Coronary artery (tissue), 2 donors: ENCODE measurements at regions not wholly inside any gene's neighbourhood (a gene's known extent, or its start where the extent isn't known, plus 50 kb on each side); places are given as distances from the start of the nearest gene placed in this dataset.

Experiments
- DNase-seq: peaks from one replicate; pipeline ENCODE4 v3.0.0-alpha.2; 2017; ENCODE audit warnings: low spot score
- H3K27ac ChIP-seq, 2 donors: fragments of 200-600 bp; sonication (generic); one replicate each; pipeline ENCODE4 v1.5.1; 2016 to 2019
- H3K4me3 ChIP-seq: fragments of 200-600 bp; sonication (generic); 2 replicates; pipeline ENCODE4 v1.5.1; 2016; ENCODE audit warnings: mild to moderate bottlenecking, moderate library complexity
- CTCF ChIP-seq: fragments of 200-600 bp; sonication (generic); IDR thresholded peaks from one replicate; pipeline ENCODE4 v1.5.1; 2019; ENCODE audit warnings: antibody characterized with exemption

DNA sequence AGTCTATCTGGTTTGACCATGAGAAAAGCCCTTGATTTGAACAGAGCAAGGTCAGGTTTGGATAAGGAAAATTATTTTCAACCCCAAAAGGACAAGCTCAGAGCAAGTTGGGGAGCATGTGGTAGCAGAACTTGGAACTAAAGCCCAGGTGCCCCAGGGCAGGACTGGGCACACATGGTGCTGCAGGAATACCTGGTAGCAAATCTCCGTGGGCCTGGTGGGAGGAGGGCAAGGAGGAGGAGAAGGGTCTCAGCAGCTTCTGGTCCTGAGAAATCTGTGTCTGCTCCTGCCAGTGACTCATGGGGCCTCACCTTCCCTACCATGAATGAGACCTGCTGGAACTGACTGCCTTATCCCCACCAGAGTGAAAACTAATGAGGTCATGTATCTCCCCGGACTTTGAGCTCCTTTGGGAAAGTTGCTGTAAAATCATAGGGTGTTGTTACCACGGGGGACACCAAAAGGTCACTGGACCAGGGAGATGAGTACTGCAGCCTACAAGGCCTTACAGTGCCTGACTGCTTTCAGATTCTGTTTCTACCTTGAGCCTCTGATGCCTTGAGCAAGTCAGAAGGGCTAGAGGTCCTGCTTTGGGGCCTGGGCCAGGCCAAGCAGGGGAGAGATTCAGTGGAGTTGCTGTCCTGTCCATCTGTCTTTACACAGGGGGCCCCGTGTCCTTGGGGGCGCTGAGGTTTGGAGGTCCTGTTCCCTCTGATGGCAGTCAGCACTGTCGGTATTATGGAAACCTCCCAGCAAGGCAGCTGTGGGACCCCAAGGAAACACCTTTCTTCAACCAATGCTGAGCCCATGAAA, 304.0 kb downstream of the MYCN start:
- Histone ChIP-seq H3K4me3 (no peak overlapping the region), H3K27ac (no peak overlapping the region)
- no peak for DNase-seq
- no peak for TF ChIP-seq CTCF

- DNase-seq: no peak
- Histone ChIP-seq H3K4me3 (no peak overlapping the region), H3K27ac (no peak overlapping the region)
- TF ChIP-seq CTCF: no peak
Measured at GRCh38 chr2:16243411-16243996, 303.2 kb downstream of the MYCN start.

DNA sequence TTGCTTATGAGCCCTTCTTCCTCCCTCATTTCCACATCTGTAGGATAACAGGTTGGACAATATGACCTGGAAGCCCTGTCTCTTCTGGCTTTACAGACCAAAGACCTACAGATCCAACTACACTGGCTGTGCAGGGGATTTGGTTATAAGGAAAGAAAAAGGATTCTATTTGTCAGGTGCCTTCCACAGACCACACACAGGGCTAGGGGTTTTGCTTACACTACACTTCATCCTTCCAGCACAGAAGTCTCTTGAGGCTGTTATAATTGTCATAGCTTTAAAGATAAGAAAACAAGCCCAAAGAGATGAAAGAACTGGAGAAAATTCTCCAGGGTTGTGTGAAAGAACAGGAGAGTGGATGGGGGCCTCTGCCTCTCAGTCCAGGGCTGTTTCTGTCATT, 302.6 kb downstream of the MYCN start:
- no peak overlapping the region for H3K27ac ChIP-seq
- TF ChIP-seq CTCF: no peak
- no peak for DNase-seq

GRCh38 chr2:16241166-16242160, 301.1 kb downstream of the MYCN start:
- DNase-seq: no peak
- H3K4me3 ChIP-seq: no peak overlapping the region
- no peak for TF ChIP-seq CTCF
- no peak overlapping the region for H3K27ac ChIP-seq

More for the DNA sequence above, 302.6 kb downstream of the MYCN start:
- no peak overlapping the region for H3K4me3 ChIP-seq

DNA sequence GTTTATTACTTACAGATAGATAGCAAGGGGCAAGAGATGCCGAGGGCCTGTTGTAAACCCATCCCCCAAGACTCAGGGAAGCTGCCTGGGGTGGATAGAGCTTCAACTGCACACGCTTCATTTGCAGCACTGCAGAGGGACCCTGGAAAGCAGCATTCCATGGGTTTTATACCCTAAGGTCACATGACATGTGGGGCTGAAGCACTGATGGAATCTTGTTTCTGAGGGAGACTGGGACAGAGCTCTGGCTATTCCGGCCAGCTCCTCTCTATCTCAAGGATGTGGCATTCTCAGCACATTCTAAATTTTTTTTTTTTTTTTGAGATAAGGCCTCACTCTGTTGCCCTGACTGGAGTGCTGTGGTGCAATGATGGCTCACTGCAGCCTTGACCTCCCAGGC, 300.1 kb downstream of the MYCN start:
- peak; percentile 50 for DNase-seq
- no peak overlapping the region for H3K4me3 ChIP-seq
- no peak overlapping the region for H3K27ac ChIP-seq
- no peak for TF ChIP-seq CTCF

DNA sequence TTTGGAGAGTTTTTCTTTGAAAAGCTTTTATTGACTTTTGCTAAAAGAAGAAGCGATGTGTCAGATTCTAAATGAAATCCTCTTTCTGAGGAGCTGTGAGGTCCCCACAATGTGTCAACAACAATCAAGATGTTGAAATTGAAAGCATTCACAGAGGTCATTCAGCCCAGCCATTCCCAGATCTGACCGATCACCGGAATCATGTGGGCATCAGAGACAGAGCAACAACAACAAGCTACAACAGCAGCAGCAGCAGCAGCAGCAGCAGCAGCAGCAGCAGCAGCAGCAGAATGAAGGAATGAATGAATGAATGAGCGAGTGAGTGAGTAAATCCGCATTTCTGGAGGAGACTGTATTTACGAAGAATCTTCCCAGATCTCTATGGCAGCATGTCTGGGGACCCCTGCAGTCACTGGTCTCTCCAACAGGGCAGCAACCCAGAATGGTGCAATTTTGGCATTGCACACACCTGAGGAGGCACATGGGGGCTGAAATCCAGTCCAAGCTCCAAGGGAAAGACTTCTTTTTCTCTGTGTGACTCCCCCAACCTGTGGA, 299.0 kb downstream of the MYCN start:
- Histone ChIP-seq H3K4me3 (no peak overlapping the region), H3K27ac (no peak overlapping the region)
- DNase-seq: no peak
- no peak for TF ChIP-seq CTCF
